IPS DF 19.7 (cell line): ENCODE measurements at regions not wholly inside any gene's neighbourhood (a gene's known extent, or its start where the extent isn't known, plus 50 kb on each side); places are given as distances from the start of the nearest gene placed in this dataset.

Source experiments
- DNase-seq: peaks from one replicate; pipeline ENCODE4 v3.0.0-alpha.2; 2013; ENCODE audit warnings: low read depth, low spot score

- DNase-seq = no peak
These were observed 339.2 kb upstream of the PMFBP1 start for GRCh38 chr16:72511171-72511570.

DNA sequence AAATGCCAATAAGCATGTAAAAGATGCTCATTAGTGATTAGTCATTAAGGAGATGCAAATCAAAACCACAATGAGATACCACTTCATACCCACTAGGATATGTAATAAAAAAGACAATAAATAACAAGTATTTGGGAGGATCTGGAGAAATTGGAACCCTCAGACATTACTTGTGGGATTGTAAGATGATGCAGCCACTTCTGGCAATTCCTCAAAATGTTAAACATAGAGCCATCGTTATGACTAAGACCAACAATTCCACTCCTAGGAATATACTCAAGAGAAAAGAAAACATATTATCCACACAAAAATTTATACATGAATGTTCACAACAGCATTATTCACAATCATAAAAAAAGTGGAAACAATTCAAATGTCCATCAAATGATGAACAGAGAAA is 336.2 kb upstream of the PMFBP1 start:
- DNase-seq = no peak

GRCh38 chr16:72502594-72503005 is 330.6 kb upstream of the PMFBP1 start:
- no peak for DNase-seq

GRCh38 chr16:72501739-72502593 is 330.0 kb upstream of the PMFBP1 start:
- peak; percentile 7 for DNase-seq

- DNase-seq = no peak
These were observed 328.6 kb upstream of the PMFBP1 start for GRCh38 chr16:72500545-72500944.

GRCh38 chr16:72493716-72494415 is 321.9 kb upstream of the PMFBP1 start:
- no peak for DNase-seq

DNA sequence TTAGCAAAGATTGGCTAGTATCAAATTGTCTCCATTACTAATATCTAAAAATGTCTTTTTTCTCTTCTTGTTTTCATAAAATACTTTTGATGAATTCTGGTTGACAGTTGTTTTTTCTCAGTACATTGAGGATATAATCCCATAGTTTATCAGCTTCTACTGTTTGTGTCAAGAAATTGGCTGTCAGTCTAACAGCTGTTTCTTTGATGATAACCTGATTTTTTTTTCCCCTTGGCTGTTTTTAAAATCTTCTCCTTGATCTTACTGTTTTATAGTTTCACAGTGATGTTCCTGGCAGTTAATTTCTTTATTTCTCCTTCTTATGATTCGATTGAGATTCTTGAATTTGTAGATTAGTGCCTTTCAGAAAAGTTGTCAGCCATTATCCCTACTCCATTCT is 315.3 kb upstream of the PMFBP1 start:
- no peak for DNase-seq

GRCh38 chr16:72482695-72483094 is 310.7 kb upstream of the PMFBP1 start:
- DNase-seq = no peak

DNA sequence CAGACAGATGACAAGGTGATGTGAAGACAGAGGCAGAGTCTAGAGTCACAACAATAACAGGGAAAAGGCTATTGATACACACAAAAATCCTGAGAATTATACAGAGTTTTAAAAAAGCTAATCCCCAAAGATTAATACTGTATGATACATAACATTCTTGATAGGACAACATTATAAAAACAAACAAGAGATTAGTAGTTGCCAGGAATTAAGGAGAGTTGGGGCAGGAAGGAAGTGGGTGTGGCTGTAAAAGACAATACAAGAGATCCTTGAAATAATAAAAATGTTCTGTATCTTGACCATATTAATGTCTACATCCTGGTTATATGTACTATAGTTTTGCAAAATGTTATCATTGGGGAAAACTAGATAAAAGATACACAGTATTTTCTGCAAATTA is 309.5 kb upstream of the PMFBP1 start:
- DNase-seq = no peak

DNA sequence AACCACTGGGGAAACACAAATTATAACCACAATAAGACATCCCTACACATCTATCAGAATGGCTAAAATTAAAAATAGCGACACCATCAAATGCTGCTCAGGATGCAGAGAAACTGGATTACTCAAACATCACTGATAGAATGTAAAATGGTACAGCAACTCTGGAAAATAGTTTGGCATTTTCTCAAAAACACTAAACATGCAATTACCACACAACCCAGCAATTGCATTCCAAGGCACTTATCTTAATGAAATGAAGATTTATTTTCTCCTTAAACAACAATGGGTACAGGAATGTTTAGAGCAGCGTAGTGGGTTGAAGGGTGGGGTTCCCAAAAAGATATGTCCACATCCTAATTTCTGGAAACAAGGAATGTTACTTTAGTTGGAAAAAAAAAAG is 309.0 kb upstream of the PMFBP1 start:
- no peak for DNase-seq

DNA sequence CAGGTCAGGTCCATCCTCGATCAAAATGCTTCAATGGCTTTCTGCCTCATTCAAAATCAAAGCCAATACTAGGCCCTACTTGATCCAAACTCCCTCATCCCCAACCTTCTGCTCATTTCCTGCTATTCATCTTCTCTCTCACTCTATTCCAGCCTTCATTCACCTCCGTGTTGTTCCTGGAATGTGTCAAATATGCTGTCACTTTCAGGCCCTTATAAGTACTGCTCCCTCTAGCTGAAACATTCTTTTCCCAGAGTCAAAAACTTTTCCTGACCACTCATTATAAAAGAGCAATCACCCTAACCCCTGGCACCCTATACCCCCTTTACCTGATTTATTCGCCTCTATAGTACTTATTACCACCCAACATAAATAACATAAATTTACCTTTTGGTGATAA is 303.7 kb upstream of the PMFBP1 start:
- DNase-seq = no peak

GRCh38 chr16:72474501-72475123 is 302.7 kb upstream of the PMFBP1 start:
- DNase-seq = no peak

- DNase-seq = no peak
These were observed 301.7 kb upstream of the PMFBP1 start for GRCh38 chr16:72473631-72474030.

GRCh38 chr16:72471317-72471924 is 299.5 kb upstream of the PMFBP1 start:
- no peak for DNase-seq

DNA sequence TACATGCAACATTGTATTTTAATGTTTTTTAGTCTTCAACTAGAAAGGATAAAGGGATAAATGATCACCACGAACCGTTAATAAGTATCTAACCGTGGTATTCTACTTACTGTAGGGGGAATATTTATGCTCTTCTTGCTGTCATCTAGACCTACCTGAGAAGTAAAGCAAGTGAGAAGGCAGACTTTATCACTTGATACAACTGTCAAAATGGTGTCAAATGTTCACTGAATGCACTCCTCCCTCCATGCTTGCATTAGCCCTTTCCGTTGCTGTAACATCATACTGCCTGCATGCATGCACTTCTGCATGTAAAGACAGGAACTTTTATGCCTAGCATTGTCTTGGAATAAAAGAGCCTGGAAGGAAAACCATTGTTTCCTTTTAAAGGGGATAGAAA is 298.6 kb upstream of the PMFBP1 start:
- no peak for DNase-seq

DNA sequence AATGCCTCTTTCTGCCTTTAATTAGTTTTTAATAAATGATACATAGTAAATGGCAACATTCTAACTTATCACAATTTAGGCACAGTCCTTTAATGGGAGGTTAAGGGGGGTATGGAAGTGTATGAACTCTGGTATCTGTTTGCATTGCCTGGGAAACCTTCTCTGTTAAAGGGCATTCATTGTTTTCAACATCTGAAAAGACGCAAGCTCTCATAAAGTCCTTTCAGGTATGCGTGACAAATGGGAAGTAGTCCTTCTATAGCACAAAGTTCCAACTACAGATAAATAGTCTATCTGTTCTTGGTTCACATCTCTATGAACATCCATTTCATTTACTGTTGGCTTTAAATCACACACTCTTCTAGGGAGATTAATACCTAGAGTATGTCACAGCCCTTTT is 298.0 kb upstream of the PMFBP1 start:
- no peak for DNase-seq

GRCh38 chr16:72468582-72468981 is 296.6 kb upstream of the PMFBP1 start:
- no peak for DNase-seq

DNA sequence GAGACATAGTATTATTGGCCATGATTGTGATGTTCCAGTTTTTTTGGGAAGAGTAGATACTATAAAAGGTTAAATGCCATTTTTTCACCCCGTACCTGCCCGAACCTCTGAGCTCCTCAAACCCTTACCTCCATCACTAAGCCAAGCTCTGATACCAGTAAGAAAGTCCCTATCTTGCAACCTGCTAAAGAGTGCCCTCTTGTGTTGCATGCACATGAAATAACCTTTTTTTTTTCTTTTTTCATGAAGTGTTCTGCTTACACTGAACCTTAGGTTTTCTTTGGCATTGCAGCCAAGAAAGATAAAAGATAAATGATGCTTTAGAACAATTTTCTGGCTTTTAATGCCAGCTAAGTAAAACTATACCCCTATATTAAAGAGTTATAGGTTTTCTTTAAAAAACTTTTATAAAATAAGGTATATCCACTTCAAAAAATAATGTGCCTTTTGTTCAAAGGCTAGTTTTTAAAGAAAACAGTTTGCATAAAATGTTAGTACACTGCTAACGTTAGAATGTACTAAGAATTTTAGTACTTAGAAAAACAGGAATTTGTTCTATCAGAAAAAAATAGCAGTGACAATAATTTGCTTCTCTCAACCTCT is 295.3 kb upstream of the PMFBP1 start:
- DNase-seq = no peak

- DNase-seq = no peak
These were observed 292.8 kb upstream of the PMFBP1 start for GRCh38 chr16:72464597-72465368.

DNA sequence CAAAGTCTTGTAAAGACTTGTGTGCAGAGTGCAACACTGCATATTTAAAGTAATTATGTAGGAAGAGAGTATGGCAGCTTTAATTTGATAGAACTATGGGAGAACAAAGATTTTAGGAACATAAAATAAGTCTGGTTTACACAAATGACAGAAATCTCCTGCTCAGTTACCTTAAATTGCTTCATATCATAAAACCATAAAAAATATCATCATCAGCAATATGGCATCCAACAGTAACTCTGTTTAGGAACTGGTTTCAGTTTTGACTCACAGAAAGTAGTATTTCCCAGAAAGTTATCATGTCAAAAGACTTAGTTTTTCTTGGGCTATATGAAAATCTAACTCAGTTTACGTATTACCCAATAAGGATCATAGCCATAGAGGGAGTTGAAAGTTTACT is 292.1 kb upstream of the PMFBP1 start:
- DNase-seq = no peak

GRCh38 chr16:72458035-72458434 is 286.1 kb upstream of the PMFBP1 start:
- DNase-seq = no peak
